BLaER1 treated with 17β-estradiol and CSF1 and Interleukin-3, amounts not matched to agents 10 nM and 100 nM (cell line): ENCODE measurements at regions not wholly inside any gene's neighbourhood (a gene's known extent, or its start where the extent isn't known, plus 50 kb on each side); places are given as distances from the start of the nearest gene placed in this dataset.

ENCODE experiments used
- H3K27ac ChIP-seq, 11 experiments: shearing (Covaris generic); formaldehyde crosslinking; 2 replicates each; pipeline ENCODE4 v1.8.1; 2022
- H3K27me3 ChIP-seq, 11 experiments: shearing (Covaris generic); formaldehyde crosslinking; 2 replicates each; pipeline ENCODE4 v1.8.1; 2022
- H3K36me3 ChIP-seq, 11 experiments: shearing (Covaris generic); formaldehyde crosslinking; 2 replicates each; pipeline ENCODE4 v1.8.1; 2022
- H3K4me1 ChIP-seq, 10 experiments: shearing (Covaris generic); formaldehyde crosslinking; 2 replicates each; pipeline ENCODE4 v1.8.1; 2022
- H3K4me2 ChIP-seq, 11 experiments: shearing (Covaris generic); formaldehyde crosslinking; 2 replicates each; pipeline ENCODE4 v1.8.1; 2022
- H3K4me3 ChIP-seq, 10 experiments: shearing (Covaris generic); formaldehyde crosslinking; 2 replicates each; pipeline ENCODE4 v1.8.1; 2022
- H3K9ac ChIP-seq, 11 experiments: shearing (Covaris generic); formaldehyde crosslinking; 2 replicates each; pipeline ENCODE4 v1.8.1; 2022
- H3K9me3 ChIP-seq, 11 experiments: shearing (Covaris generic); formaldehyde crosslinking; replicated peaks in 1 of 11; 2 replicates each; pipeline ENCODE4 v1.8.1; 2022
- H4K20me1 ChIP-seq, 11 experiments: shearing (Covaris generic); formaldehyde crosslinking; 2 replicates each; pipeline ENCODE4 v1.8.1; 2022
- Cebpa-rat ChIP-seq, 11 experiments: shearing (Covaris generic); IDR thresholded peaks; 2 replicates each; pipeline ENCODE4 v1.8.1; 2022

- no peak overlapping the region for H3K4me2 ChIP-seq
- H3K27me3 ChIP-seq, result no peaks in the 10 kb centered on the region
- peaks cover 0 to 5% (median 2%) of the 10 kb centered on the region in 11 experiments; a peak in 5 of 22 replicates for H3K9me3 ChIP-seq
- no peak for TF ChIP-seq Cebpa-rat (IDR thresholded peaks at IDR 0.05)
- H3K4me3 ChIP-seq, result no peak overlapping the region
- H3K9ac ChIP-seq, result no peak overlapping the region
- H4K20me1 ChIP-seq, result no peaks in the 10 kb centered on the region
- H3K36me3 ChIP-seq, result no peaks in the 10 kb centered on the region
- H3K27ac ChIP-seq, result no peak overlapping the region
- H3K4me1 ChIP-seq, result no peaks in the 10 kb centered on the region
Observed at GRCh38 chr5:7040111-7040510, 326.9 kb downstream of the TENT4A start.

GRCh38 chr5:7043797-7044196 is 330.6 kb downstream of the TENT4A start:
- no peaks in the 10 kb centered on the region for H3K9me3 ChIP-seq

GRCh38 chr5:7047511-7048261 is 334.5 kb downstream of the TENT4A start:
- TF ChIP-seq Cebpa-rat (IDR thresholded peaks at IDR 0.05), result no peak
- Histone ChIP-seq H3K4me1 (no peaks in the 10 kb centered on the region), H3K9me3 (no peaks in the 10 kb centered on the region), H3K9ac (no peak overlapping the region), H3K36me3 (no peaks in the 10 kb centered on the region), H3K4me2 (no peak overlapping the region), H3K27me3 (no peaks in the 10 kb centered on the region), H3K27ac (no peak overlapping the region), H3K4me3 (no peak overlapping the region), H4K20me1 (no peaks in the 10 kb centered on the region)

More at GRCh38 chr5:7043797-7044196, 330.6 kb downstream of the TENT4A start:
- Histone ChIP-seq H4K20me1 (no peaks in the 10 kb centered on the region), H3K4me3 (no peak overlapping the region), H3K27me3 (no peaks in the 10 kb centered on the region), H3K36me3 (no peaks in the 10 kb centered on the region), H3K4me1 (no peaks in the 10 kb centered on the region), H3K27ac (no peak overlapping the region), H3K9ac (no peak overlapping the region), H3K4me2 (no peak overlapping the region)
- TF ChIP-seq Cebpa-rat (IDR thresholded peaks at IDR 0.05), result no peak

DNA sequence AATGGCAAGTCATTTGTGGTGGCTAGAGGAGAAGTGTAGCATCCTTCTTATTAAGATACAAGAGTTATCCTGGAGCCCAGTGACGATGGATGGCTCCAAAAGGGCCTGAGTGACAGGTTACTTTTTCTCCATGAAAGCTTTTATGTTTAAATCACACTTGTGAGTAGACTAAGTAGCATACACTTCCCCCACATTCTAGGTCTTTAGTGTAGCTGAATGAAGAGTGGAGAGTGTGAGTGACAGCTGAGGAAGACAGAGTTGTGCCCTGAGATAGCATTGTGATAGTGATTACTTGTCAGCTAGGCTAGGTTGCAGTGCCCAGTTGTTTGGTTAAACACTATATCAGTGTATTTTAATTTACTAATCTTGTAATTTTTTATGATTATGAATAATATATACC is 337.8 kb downstream of the TENT4A start:
- TF ChIP-seq Cebpa-rat (IDR thresholded peaks at IDR 0.05), result no peak
- no peaks in the 10 kb centered on the region; a peak in 1 of 22 replicates for H3K9me3 ChIP-seq
- H3K27me3 ChIP-seq, result no peaks in the 10 kb centered on the region
- H4K20me1 ChIP-seq, result no peaks in the 10 kb centered on the region
- H3K4me2 ChIP-seq, result no peak overlapping the region
- no peak overlapping the region for H3K9ac ChIP-seq
- H3K27ac ChIP-seq, result no peak overlapping the region
- no peaks in the 10 kb centered on the region for H3K4me1 ChIP-seq
- no peak overlapping the region for H3K4me3 ChIP-seq
- H3K36me3 ChIP-seq, result no peaks in the 10 kb centered on the region

GRCh38 chr5:7053125-7053524 is 339.9 kb downstream of the TENT4A start:
- no peak overlapping the region for H3K27ac ChIP-seq
- no peak for TF ChIP-seq Cebpa-rat (IDR thresholded peaks at IDR 0.05)
- no peaks in the 10 kb centered on the region for H3K36me3 ChIP-seq
- no peaks in the 10 kb centered on the region; a peak in 1 of 22 replicates for H3K9me3 ChIP-seq
- H3K4me1 ChIP-seq, result no peaks in the 10 kb centered on the region
- H3K9ac ChIP-seq, result no peak overlapping the region
- H4K20me1 ChIP-seq, result no peaks in the 10 kb centered on the region
- H3K4me2 ChIP-seq, result no peak overlapping the region
- no peak overlapping the region for H3K4me3 ChIP-seq
- no peaks in the 10 kb centered on the region for H3K27me3 ChIP-seq

DNA sequence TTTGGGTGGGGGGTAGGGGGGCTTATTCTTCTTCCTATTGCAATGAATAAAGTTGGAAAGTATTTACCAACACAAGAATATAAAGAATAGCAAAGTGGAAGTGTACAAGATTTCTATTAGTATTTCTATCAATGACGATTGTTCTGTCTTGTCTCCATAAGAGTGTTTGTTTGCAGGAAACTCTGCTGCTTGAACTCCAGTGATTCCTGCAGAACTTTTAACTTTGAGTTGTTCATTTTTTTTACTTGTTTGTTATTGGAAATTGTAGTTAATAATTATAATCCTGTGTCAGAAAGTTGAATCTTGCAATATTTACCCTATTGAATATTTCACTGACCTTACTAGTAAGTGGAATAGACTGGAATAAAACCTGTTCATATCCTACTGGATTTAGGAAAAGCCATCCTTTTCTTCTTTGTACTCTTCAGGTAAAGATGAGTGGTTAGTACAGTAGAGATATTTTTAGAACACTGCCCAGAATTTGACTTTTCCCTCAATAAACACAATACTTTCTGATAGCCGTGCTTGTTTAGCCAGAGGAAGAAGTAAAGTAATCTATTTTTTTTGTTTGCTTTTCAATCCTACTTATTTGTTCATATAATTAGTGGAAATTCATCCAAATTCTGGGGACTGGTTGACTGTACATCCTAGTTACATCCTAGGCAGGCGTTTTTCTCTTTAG is 340.4 kb downstream of the TENT4A start:
- H3K9me3 ChIP-seq, result peaks cover 0 to 2% (median 0%) of the 10 kb centered on the region in 11 experiments; a peak in 2 of 22 replicates
- no peaks in the 10 kb centered on the region for H3K36me3 ChIP-seq
- H3K4me1 ChIP-seq, result no peaks in the 10 kb centered on the region
- H3K9ac ChIP-seq, result no peak overlapping the region
- no peaks in the 10 kb centered on the region for H4K20me1 ChIP-seq
- no peaks in the 10 kb centered on the region for H3K27me3 ChIP-seq
- no peak overlapping the region for H3K27ac ChIP-seq
- H3K4me2 ChIP-seq, result no peak overlapping the region
- no peak for TF ChIP-seq Cebpa-rat (IDR thresholded peaks at IDR 0.05)
- no peak overlapping the region for H3K4me3 ChIP-seq

DNA sequence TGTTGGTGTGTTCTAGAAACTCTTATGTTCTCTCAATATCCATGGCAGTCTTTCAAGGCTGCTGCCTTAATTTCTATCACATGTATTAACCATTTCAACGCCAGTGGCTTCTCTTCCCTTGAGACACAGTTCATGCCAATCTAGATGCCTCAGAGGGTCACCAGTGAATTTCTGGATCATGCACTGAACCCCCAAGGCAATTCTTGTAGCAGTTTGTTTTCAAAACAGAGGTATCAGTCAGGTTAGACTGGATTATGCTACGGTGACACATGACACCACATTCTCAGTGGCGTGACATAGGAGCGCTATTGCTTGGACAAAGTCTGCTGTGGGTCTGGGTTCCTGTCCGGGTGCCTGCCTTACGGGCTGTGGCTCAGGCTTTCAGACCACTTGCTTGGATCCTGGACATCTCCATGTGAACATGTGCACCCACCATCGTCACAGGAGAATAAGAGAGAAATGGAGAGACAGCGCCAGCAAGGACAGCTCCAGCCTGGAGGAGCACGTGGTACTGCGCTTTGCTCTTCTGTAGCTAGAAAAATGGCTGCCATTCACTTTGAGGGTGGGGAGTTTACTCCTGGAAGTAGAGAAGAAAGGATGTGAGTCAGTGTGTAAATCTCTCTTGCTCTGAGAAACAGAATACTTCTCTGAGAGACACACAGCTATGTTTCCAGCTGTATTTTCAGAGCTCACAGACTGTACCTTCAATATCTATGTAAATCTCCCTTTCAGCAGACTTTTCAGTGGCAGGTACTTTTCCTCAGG is 329.3 kb upstream of the ADCY2 start:
- Histone ChIP-seq H3K27me3 (no peaks in the 10 kb centered on the region), H3K4me2 (no peak overlapping the region), H3K9ac (no peak overlapping the region), H3K27ac (no peak overlapping the region), H3K9me3 (no peaks in the 10 kb centered on the region), H4K20me1 (no peaks in the 10 kb centered on the region), H3K36me3 (no peaks in the 10 kb centered on the region), H3K4me3 (no peak overlapping the region), H3K4me1 (no peaks in the 10 kb centered on the region)
- TF ChIP-seq Cebpa-rat (IDR thresholded peaks at IDR 0.05), result no peak

DNA sequence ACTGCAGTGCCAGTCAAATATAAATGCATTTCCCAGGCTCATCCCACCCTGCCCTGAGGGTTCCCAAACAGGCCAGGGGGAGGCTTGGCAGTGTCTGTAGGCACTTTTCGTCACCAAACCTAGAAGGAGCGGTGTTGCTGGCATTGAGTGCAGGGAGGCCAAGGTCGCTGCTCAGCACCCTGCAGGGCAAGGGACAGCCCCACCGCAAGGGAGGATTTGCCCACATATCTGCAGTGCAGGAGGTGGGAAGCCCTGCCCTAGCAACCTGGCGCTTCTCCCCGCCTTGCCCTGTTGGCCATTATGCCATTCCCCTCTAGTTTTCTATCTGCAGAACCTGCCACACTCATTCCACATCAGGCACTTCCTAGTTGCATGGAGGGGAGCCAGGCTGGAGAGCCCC is 327.8 kb upstream of the ADCY2 start:
- no peak for TF ChIP-seq Cebpa-rat (IDR thresholded peaks at IDR 0.05)
- Histone ChIP-seq H3K4me1 (no peaks in the 10 kb centered on the region), H3K4me2 (no peak overlapping the region), H3K9me3 (no peaks in the 10 kb centered on the region), H3K27me3 (no peaks in the 10 kb centered on the region), H3K36me3 (no peaks in the 10 kb centered on the region), H4K20me1 (no peaks in the 10 kb centered on the region), H3K4me3 (no peak overlapping the region), H3K9ac (no peak overlapping the region), H3K27ac (no peak overlapping the region)

DNA sequence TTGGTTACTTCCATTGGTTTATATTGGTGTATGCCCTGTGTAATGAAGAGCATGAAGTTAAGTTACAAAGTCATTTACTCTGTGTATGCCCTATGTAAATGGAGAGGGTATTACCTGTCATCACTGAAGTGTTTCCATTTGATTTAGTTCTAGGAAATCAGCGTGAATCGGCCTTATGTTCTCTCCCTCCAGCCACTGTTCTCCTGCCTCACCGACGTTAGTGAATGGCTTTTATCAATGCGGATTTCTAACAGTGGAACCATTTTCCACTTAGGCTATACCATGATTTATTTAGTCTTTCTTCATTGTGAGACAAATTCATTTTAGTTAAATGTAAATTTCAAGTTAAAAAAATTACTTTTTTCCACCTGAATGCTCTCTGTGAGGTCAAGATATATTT is 327.0 kb upstream of the ADCY2 start:
- no peak for TF ChIP-seq Cebpa-rat (IDR thresholded peaks at IDR 0.05)
- no peak overlapping the region for H3K27ac ChIP-seq
- H4K20me1 ChIP-seq, result no peaks in the 10 kb centered on the region
- no peaks in the 10 kb centered on the region for H3K27me3 ChIP-seq
- no peaks in the 10 kb centered on the region for H3K9me3 ChIP-seq
- H3K4me3 ChIP-seq, result no peak overlapping the region
- no peak overlapping the region for H3K4me2 ChIP-seq
- no peaks in the 10 kb centered on the region for H3K36me3 ChIP-seq
- no peaks in the 10 kb centered on the region for H3K4me1 ChIP-seq
- H3K9ac ChIP-seq, result no peak overlapping the region
